GM18909 (cell line): ENCODE measurements at regions not wholly inside any gene's neighbourhood (a gene's known extent, or its start where the extent isn't known, plus 50 kb on each side); places are given as distances from the start of the nearest gene placed in this dataset.

Source experiments
- ATAC-seq: cut with Tn5 transposase; IDR thresholded peaks from one replicate; pipeline ENCODE4 v1.9.1; 2021; ENCODE audit warnings: mild to moderate bottlenecking; ENCODE audit not compliant: unreplicated experiment, poor library complexity

GRCh38 chr7:115883629-115884028 lies 146.9 kb downstream of the TFEC start:
- no peak for ATAC-seq

GRCh38 chr7:115881476-115881875 lies 149.1 kb downstream of the TFEC start:
- ATAC-seq: no peak

- ATAC-seq: no peak
These were observed 151.4 kb downstream of the TFEC start for GRCh38 chr7:115879171-115879570.

- no peak for ATAC-seq
These were observed 160.8 kb downstream of the TFEC start for GRCh38 chr7:115869801-115870200.

- no peak for ATAC-seq
These were observed 161.4 kb downstream of the TFEC start for GRCh38 chr7:115869190-115869589.

- ATAC-seq: no peak
These were observed 162.2 kb downstream of the TFEC start for GRCh38 chr7:115868369-115868768.

GRCh38 chr7:115864082-115864481 lies 166.5 kb downstream of the TFEC start:
- no peak for ATAC-seq

GRCh38 chr7:115851291-115851690 lies 179.3 kb downstream of the TFEC start:
- ATAC-seq: peak; percentile 49

- no peak for ATAC-seq
These were observed 179.8 kb downstream of the TFEC start for GRCh38 chr7:115850774-115851173.

- ATAC-seq: no peak
These were observed 185.7 kb downstream of the TFEC start for GRCh38 chr7:115844857-115845256.

GRCh38 chr7:115840702-115841101 lies 189.9 kb downstream of the TFEC start:
- no peak for ATAC-seq

- no peak for ATAC-seq
These were observed 191.7 kb downstream of the TFEC start for GRCh38 chr7:115838829-115839228.

- no peak for ATAC-seq
These were observed 199.2 kb downstream of the TFEC start for GRCh38 chr7:115831371-115831770.

GRCh38 chr7:115827305-115828045 lies 203.1 kb downstream of the TFEC start:
- peak; percentile 42 for ATAC-seq

- ATAC-seq: no peak
These were observed 205.0 kb downstream of the TFEC start for GRCh38 chr7:115825456-115826115.

GRCh38 chr7:115822801-115823200 lies 207.8 kb downstream of the TFEC start:
- ATAC-seq: no peak

GRCh38 chr7:115822380-115822779 lies 208.2 kb downstream of the TFEC start:
- no peak for ATAC-seq

GRCh38 chr7:115816318-115816974 lies 214.1 kb downstream of the TFEC start:
- ATAC-seq: no peak

- no peak for ATAC-seq
These were observed 217.8 kb downstream of the TFEC start for GRCh38 chr7:115812794-115813193.

GRCh38 chr7:115805458-115805857 lies 225.1 kb downstream of the TFEC start:
- no peak for ATAC-seq

- ATAC-seq: no peak
These were observed 228.1 kb downstream of the TFEC start for GRCh38 chr7:115802415-115802814.
